SKM-1 treated with dmso at 0.1 percent for 144 hours (cell line): ENCODE measurements at regions not wholly inside any gene's neighbourhood (a gene's known extent, or its start where the extent isn't known, plus 50 kb on each side); places are given as distances from the start of the nearest gene placed in this dataset.
"Not testable (repeated sequence)": the region's sequence is repeated elsewhere in the genome, so short reads cannot be mapped to it uniquely, and the experiment has no call there.

Source experiments
- DNase-seq: peaks from one replicate; lab custom pipeline; 2025; ENCODE audit not compliant: unreplicated experiment; lab: John Stamatoyannopoulos, UW

GRCh38 chr12:125303337-125303736, 238.1 kb downstream of the AACS start:
- no peak for DNase-seq

DNA sequence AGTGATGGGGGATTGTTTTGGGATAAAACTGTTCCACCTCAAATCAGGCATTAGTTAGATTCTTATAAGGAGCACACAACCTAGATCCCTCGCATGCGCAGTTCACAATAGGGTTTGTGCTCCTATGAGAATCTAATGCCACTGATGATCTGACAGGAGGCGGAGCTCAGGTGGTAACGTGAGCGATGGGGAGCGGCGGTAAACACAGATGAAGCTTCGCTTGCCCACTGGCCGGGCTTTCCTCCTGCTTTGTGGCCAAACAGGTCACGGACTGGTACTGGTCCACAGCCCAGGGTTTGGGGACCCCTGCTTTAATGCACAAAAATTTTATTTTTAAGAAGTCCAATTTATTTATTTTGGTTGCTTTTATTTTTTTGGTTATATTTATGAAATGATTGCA, 238.8 kb downstream of the AACS start:
- DNase-seq = no peak

- DNase-seq = no peak
Observed at GRCh38 chr12:125305231-125305630, 240.0 kb downstream of the AACS start.

DNA sequence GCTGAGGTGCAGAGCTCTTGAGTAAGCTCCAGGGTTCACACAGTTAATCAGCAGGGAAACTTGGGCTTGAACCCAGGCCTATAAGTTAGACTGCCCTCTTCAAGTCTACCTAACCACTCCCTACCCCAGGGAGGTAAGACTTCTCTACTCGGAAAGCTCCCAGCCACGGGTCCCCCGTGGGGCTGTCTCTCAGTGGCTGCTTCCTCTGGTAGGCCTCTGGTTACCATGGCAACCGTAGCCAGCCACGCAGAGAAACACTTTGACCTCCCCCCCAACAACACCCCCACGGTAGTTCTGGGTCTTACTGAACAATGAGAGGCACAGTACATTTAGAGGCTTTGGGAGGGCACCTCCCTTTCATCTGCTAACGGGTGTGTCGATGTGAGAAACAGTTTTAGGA, 245.2 kb downstream of the AACS start:
- DNase-seq = no peak

- no peak for DNase-seq
Observed at GRCh38 chr12:125311050-125311449, 245.8 kb downstream of the AACS start.

GRCh38 chr12:125312471-125312870, 247.2 kb downstream of the AACS start:
- no peak for DNase-seq

DNA sequence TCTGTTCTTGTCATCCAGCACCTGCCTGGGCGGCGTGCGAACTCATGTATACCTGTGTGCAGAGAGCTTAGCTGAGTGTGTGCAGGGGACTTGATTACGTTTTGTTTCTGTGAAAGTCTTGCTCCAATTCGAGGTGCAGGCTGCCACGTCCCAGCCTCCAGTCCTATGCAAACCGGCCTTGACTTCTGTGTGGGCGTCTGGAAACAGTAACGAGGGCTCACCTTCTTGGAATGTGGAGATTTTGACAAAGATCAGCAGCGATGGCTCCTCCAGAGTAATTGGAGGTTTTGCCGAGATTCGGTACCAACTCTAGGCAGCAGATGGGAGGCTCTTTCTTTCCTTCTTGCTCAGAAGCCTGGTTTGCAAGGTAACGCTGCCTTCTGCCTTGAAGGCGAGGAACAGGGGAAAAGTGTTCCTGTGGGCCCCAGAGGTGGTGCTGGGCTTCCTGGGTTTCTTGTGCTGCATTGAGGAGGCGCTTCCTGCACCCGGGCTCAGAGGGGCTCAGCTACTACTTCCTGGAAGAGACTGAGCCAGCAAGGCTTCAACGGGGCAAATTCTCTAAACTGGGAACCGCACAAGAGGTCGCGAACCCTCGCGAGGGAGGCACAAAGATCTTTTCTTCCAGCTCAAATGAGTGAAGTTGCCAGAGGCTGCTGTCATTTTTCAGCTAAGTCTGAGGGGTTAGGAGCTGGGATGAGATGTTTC, 249.0 kb downstream of the AACS start:
- no peak for DNase-seq

DNA sequence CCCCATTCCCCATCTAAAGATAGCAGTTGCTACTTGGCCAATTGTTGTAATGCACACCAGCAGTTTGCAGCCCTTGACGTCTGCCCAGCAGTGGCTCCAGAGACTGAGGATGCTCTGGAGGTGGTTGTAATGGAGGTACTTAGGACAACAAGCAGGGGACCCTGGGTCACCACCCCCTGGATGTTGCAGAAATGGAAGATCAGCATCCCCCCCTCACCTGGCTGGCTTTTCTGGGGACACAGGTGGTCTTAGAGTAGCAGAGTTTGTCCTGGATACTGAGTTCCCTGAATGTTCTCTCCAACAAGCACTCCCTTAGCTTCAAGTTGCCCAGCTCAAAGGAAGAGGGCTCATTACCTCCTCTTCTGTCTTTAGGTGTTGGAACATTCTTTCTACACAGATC, 250.5 kb downstream of the AACS start:
- no peak for DNase-seq

DNA sequence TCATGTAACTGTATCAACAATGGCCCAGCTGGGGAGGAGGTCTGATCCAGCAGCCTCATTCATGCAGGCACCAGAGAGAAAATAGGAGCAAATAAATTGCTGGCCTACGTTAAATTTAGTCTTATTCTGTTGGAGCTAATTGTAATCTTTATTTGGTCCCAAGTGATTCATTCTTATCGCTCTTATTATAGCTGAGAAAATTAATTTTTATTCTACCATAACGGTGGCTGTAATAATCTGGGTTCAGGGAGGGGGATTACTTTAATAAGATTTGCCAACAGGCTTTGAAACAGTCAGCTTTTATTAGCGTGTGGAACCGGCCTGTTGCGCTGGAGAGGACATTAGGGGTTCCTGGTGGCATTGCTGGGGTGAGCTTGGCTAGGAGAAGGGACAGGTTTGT, 254.9 kb downstream of the AACS start:
- DNase-seq = no peak

GRCh38 chr12:125324861-125325490, 259.7 kb downstream of the AACS start:
- DNase-seq = no peak

GRCh38 chr12:125329239-125330102, 264.2 kb downstream of the AACS start:
- no peak for DNase-seq

GRCh38 chr12:125330645-125331341, 265.6 kb downstream of the AACS start:
- DNase-seq = no peak

- no peak for DNase-seq
Observed at GRCh38 chr12:125331342-125332052, 266.3 kb downstream of the AACS start.

DNA sequence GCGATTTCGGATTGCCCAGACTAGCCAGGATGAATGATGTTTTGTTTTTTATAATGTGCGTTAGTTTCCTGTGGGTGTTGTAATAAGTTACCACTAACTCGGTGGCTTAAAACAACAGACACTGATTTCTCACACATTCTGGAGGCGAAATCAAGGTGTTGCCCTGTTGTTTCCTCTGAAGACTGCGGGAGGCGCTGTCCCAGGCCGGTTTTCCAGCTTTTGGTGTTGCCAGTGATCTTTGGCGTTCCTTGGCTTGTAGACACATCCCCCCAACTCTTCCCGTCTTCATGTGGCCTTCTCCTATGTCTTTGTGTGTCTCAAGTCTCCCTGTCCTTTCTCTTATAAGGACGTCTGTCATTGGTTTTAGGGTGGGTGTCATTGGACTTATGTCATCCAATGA, 267.7 kb downstream of the AACS start:
- DNase-seq = no peak

DNA sequence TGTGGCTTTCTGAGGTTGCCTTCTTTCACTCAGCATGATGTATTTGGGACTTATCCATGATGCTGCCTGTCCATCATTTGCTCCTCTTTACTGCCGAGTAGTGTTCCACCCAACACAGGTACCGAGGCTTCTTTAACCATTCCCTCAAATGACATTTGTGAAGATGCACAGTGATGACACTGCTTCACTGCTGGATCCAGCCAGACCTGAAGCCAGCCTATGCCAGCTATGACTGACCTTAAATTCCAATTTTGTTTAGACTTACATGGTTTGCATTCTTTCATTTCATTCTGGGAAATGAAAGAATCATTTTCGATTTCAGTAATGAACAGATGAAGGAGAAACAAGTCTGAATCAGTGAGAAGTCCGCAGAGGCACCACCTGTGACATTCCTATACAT, 271.0 kb downstream of the AACS start:
- DNase-seq = no peak

DNA sequence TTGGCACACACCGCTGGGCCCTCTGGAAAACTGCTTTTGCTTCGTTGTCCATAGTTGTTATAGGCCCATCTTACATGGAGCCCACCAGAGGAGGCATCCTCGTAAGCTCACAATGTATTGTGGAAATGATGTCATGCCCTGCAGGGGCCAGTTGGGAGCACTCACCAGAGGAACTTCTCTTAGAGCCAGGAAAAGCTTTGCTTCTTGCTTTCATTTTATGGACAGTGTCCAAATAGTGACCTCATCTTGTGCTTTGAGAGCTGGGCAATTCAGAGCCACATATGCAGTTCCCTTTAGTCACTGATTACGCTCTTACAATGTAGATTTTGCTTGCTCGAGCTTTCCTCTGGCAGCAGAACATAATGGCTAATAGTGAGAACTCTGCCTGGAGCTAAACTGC, 275.6 kb downstream of the AACS start:
- DNase-seq = no peak

DNA sequence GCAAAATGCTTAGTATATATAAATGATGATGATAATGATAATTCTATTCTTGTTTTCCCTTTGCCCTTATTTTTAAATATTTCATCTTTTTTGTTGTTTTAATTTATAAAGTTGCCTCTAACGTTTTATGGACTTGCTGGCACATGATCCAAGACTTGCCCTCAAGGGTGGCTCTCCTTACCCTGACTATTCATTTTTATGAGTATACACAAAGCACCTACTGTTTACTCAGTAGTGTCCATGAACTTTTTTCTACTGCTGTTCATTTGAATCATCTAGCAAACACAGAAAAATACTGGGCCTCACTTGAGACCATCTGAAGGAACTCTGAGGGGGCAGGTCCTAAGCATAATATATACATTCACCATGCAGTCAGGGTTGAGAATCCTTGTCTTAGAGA, 276.2 kb downstream of the AACS start:
- no peak for DNase-seq

DNA sequence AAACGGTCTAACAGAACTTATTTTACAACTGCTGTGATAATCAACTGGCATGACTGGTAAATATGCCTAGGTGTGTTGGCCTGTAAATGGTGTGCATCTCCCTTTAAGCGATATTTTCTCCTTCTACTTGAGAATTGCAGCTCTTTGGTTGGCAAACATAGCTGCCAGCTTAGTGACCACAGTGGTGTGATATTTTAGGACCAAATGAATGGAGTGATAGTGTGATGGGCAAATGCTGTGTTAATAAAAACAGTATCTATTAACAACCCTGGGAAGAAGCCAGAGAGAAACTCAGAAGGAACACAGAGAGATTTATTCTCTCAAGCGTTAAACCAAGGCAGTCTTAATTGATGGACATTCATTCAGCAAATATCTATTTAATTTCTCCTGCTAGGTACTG, 278.4 kb downstream of the AACS start:
- DNase-seq = no peak

DNA sequence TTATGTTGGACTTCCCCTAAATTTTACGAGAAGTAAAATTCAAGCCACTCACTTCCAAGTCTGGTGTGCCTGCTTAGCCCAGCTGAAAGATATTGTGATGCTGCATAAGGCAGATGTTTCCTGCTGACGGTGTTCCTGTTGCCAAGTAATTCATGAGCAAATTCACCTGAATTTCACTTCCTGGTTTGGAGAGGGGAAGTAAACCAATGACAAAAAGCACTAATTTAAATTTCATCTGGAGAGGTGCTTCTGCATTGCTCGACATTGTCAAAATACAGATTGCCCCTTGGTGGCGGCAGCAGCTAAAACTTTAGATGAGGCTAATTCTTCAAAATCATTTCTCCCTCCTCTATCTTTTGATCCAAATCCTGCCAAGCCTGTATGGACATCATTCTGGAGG, 281.1 kb downstream of the AACS start:
- no peak for DNase-seq

GRCh38 chr12:125351788-125352187, 286.6 kb downstream of the AACS start:
- no peak for DNase-seq

DNA sequence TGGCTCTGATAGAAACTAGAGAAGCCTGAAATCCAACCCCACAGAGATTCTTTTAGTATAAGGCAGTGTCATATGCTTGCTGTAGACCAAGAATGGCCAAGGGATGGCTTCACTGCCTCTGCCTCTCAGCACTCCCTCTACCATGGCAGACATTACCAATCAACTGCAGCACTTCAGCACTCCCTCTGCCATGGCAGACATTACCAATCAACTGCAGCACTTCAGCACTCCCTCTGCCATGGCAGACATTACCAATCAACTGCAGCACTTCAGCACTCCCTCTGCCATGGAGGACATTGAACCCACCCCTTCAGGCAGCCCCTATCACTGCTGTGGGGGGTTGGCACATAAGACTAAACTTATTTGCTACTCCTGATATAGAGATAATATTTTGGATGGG, 287.8 kb downstream of the AACS start:
- not testable (repeated sequence) for DNase-seq
